Skeletal muscle tissue (tissue), 3 donors: ENCODE measurements at regions not wholly inside any gene's neighbourhood (a gene's known extent, or its start where the extent isn't known, plus 50 kb on each side); places are given as distances from the start of the nearest gene placed in this dataset.

Source experiments
- H3K27ac ChIP-seq: one replicate; pipeline ENCODE4 v1.7.0; 2013; ENCODE audit warnings: mild to moderate bottlenecking, low read depth, low read length, inconsistent platforms
- H3K27me3 ChIP-seq, 3 donors: one replicate each; pipeline ENCODE4 v1.7.0; 2013; ENCODE audit warnings: low read length in 3 of 3; ENCODE audit not compliant: control insufficient read depth in 3 of 3, insufficient read depth in 3 of 3
- H3K36me3 ChIP-seq, 3 donors: one replicate each; pipeline ENCODE4 v1.7.0; 2013; ENCODE audit warnings: low read length in 3 of 3; ENCODE audit not compliant: control insufficient read depth in 3 of 3, insufficient read depth in 3 of 3
- H3K4me1 ChIP-seq, 3 donors: one replicate each; pipeline ENCODE4 v1.7.0; 2013; ENCODE audit warnings: low read length in 3 of 3, mild to moderate bottlenecking in 3 of 3; ENCODE audit not compliant: control insufficient read depth in 3 of 3, insufficient read depth in 3 of 3
- H3K4me3 ChIP-seq, 3 donors: one replicate each; pipeline ENCODE4 v1.7.0; 2013; ENCODE audit warnings: low read length in 3 of 3
- H3K9ac ChIP-seq, 3 donors: one replicate each; pipeline ENCODE4 v1.7.0; 2013; ENCODE audit warnings: low read length in 3 of 3, mild to moderate bottlenecking in 3 of 3, moderate library complexity in 2 of 3, low read depth in 1 of 3
- H3K9me3 ChIP-seq, 3 donors: one replicate each; pipeline ENCODE4 v1.7.0; 2013; ENCODE audit warnings: low read length in 3 of 3; ENCODE audit not compliant: control insufficient read depth in 3 of 3
- donor health status: Osteomylitis.

DNA sequence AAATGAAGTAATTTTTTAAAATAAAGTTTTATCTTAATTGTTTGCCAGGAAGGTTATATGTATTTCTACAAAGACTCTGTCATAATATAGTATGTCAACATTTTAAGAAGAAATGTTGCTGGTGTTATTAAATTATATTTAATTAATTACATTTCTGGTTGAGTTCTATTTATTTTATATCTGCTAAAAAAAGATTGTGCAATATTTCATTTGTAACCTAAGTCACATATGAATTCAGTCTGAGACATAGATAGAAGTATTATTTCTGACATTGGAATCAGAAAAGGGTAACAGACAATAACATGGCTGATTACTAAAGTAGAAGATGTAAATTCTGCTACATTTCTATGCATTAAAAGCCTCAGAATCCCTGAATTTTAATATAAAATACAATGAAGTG, 1985.1 kb downstream of the C4orf33 start:
- Histone ChIP-seq H3K4me3 (no peak overlapping the region), H3K9me3 (no peaks in the 10 kb centered on the region), H3K27me3 (no peaks in the 10 kb centered on the region), H3K36me3 (no peaks in the 10 kb centered on the region), H3K9ac (no peak overlapping the region), H3K27ac (no peak overlapping the region), H3K4me1 (no peaks in the 10 kb centered on the region)

DNA sequence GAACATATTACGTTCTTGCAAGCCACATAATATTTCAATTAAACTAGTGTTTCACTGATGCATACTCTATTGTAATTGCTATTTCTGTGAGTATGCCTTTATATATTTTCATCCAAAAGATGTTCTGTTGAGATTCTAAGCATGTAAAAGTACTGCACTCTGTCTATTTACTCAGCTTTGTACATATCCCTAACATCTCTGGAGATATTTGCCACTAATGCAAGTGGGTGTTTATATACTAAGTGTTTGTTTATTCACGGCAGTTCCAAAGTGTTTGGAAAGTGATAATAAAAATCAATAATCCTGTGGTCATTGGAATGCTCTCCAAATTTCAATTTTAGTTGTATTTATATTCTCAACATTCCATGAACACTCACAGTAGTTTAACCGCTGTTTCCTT, 1989.0 kb downstream of the C4orf33 start:
- H3K27ac ChIP-seq, result no peak overlapping the region
- no peaks in the 10 kb centered on the region for H3K36me3 ChIP-seq
- no peak overlapping the region for H3K9ac ChIP-seq
- H3K4me1 ChIP-seq, result no peaks in the 10 kb centered on the region
- H3K4me3 ChIP-seq, result no peak overlapping the region
- no peaks in the 10 kb centered on the region for H3K27me3 ChIP-seq
- H3K9me3 ChIP-seq, result no peaks in the 10 kb centered on the region

DNA sequence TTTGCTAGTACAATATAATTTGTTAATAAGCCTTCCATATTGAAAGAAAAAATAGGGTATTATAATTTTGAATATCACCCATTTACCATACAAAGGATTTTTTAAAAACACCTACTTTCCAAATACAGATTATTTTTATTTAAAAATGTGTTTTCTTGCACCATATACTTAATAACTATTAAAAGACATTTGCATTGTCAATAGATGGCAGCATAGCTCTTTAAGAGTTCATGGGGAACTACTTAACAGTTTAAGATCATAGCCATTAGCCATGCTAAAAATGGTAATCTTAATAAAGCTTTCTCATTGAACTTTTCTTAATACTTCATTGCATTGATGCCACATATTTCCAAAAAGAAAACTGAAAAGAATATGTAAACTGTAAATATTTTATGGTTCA, 1995.9 kb downstream of the C4orf33 start:
- Histone ChIP-seq H3K4me1 (no peaks in the 10 kb centered on the region), H3K9me3 (no peaks in the 10 kb centered on the region), H3K36me3 (no peaks in the 10 kb centered on the region), H3K9ac (no peak overlapping the region), H3K4me3 (no peak overlapping the region), H3K27me3 (no peaks in the 10 kb centered on the region), H3K27ac (no peak overlapping the region)

DNA sequence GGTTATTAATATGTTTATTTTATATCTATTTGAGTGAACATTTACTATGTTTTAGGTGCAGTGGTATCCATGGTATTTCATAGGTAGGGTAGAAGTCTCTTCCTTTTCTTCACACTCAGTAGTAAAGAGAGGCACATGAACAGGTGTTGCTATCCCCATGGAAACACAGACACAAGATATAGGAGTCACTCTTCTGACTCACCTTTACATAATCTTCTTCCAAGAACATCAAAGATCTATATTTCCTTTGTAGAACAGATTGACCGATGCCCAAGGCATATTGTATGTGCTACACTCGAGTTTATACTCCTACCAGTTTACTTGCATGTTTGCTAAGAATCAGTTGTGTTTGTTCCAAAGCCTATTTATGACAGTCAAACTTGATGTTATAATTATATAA, 1997.4 kb downstream of the C4orf33 start:
- Histone ChIP-seq H3K27ac (no peak overlapping the region), H3K27me3 (no peaks in the 10 kb centered on the region), H3K9ac (no peak overlapping the region), H3K4me3 (no peak overlapping the region), H3K36me3 (no peaks in the 10 kb centered on the region), H3K4me1 (no peaks in the 10 kb centered on the region), H3K9me3 (no peaks in the 10 kb centered on the region)

DNA sequence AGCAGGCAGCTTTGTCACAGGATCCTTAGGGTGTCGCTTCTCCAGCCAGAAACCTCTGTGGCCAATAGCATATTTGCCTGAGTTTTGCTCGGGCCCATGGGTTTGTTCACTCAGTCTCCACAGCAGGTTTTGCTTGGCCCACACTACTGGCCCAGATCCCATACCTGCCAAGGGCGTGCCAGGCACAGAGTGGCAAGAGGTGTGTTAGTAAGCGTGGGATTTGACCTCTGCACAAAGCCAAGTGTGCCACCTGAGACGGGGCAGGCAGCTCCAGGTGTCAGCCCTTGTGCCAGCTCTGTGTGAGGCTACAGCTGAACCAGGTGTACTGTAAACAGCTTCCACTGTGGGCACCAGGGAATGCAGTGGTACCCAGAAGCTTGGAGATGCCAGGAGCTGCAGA, 2003.0 kb downstream of the C4orf33 start:
- Histone ChIP-seq H3K9me3 (no peaks in the 10 kb centered on the region), H3K4me3 (no peak overlapping the region), H3K9ac (no peak overlapping the region)

DNA sequence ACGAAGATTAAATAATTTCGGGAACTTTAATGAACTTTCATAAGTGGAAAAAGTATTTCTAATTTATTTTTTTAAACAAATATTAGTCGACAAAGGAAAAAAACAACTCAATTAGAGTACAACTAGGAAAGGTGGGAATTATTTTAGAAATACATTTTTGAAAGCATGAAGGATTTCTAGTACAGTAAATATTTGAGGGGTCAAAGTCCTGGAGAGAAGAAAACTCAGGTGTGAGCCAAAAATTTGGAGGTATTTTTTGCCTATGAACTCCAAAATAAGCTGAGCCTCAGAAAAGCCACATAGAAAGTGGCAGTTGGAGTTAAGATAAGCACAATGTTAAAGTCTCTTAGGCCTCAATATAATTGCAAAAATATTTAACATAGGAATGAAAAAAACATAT, 2017.3 kb downstream of the C4orf33 start:
- Histone ChIP-seq H3K27me3 (no peaks in the 10 kb centered on the region), H3K27ac (no peak overlapping the region), H3K4me1 (no peaks in the 10 kb centered on the region), H3K9ac (no peak overlapping the region), H3K4me3 (no peak overlapping the region), H3K9me3 (no peaks in the 10 kb centered on the region), H3K36me3 (no peaks in the 10 kb centered on the region)

More for the DNA sequence above, 2003.0 kb downstream of the C4orf33 start:
- Histone ChIP-seq H3K36me3 (no peaks in the 10 kb centered on the region), H3K27ac (no peak overlapping the region), H3K27me3 (no peaks in the 10 kb centered on the region), H3K4me1 (no peaks in the 10 kb centered on the region)

DNA sequence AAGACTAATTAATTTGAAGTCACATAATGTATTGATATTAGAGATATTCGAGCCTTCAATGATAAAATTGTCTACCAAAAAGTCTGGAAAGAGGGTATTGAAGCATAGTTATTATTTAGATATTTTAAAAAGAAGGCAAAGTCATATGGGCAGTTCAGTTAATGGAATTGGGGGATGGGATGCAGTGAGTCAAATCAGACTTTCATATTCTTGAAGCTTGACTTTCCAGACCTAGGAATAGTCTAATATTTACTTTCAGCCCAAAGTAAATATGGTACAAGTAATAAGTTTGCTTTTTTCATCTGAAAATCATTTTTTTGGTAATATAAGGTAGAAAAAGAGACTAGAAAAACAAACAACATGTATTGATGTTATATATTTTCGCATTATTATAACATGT, 2017.8 kb downstream of the C4orf33 start:
- Histone ChIP-seq H3K4me3 (no peak overlapping the region), H3K27ac (no peak overlapping the region), H3K4me1 (no peaks in the 10 kb centered on the region), H3K36me3 (no peaks in the 10 kb centered on the region), H3K9ac (no peak overlapping the region), H3K27me3 (no peaks in the 10 kb centered on the region), H3K9me3 (no peaks in the 10 kb centered on the region)

DNA sequence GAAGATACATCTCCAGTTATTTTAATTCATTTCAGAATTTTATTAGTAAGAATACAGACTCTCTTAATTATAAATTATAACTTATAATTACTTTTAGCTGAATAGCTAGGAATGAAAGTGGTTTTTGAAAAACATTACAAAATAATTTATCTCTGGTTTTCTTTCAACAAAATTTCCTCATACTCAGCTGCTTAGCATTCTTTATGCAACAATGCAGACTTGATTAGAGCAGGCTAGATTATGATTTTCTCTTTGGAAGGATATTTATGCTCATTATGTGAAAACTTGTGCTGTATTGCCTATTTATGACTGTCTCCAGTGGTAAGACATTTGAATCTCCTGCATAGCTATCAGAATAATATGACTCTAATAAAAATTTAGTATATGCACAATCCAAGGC, 2023.7 kb downstream of the C4orf33 start:
- H3K9me3 ChIP-seq, result no peaks in the 10 kb centered on the region
- no peak overlapping the region for H3K9ac ChIP-seq
- H3K4me1 ChIP-seq, result no peaks in the 10 kb centered on the region
- no peak overlapping the region for H3K4me3 ChIP-seq
- H3K27me3 ChIP-seq, result no peaks in the 10 kb centered on the region
- H3K36me3 ChIP-seq, result no peaks in the 10 kb centered on the region
- H3K27ac ChIP-seq, result no peak overlapping the region

DNA sequence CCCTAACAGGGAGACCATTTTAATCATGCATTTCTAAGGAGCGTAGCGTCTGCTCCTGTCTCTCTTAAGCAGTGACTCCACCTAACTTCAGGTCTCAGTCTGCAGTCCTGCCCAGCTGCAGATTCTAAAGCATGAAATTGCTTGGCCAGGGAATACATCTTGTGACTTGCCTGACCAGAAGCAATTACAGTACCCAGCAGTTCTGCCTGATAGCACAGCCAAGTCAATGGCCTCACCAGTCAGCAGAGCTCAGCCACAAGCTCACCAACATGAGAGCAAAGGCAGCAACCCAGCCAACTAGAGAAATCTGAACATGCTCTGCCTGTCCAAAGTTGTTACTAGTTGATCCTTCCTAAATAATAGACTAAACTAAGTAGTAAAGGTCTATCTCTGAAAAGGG, 2011.9 kb upstream of the PCDH10 start:
- no peak overlapping the region for H3K27ac ChIP-seq
- H3K9ac ChIP-seq, result no peak overlapping the region
- no peaks in the 10 kb centered on the region for H3K4me1 ChIP-seq
- no peaks in the 10 kb centered on the region for H3K9me3 ChIP-seq
- H3K4me3 ChIP-seq, result no peak overlapping the region
- H3K27me3 ChIP-seq, result no peaks in the 10 kb centered on the region
- H3K36me3 ChIP-seq, result no peaks in the 10 kb centered on the region

DNA sequence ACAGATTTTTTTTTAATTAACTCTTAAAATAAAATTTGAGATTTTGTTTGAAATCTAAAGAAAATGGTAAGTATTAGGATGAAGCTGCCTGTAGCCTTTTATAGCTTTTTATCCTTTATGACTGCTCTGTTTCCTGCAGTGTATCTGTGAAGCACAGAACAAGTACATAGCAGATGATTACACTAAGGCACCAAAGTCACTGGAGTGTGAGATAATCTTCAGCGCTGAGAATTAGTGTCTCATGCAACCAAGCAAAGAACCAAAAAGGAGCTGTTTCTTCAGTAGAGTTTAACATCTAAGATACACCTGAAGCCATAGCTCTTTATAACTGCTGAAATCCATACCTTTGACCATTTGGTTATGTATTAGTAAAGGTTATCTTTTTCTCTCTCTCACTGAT, 1989.8 kb upstream of the PCDH10 start:
- no peak overlapping the region for H3K27ac ChIP-seq
- H3K27me3 ChIP-seq, result no peaks in the 10 kb centered on the region
- no peaks in the 10 kb centered on the region for H3K4me1 ChIP-seq
- H3K36me3 ChIP-seq, result no peaks in the 10 kb centered on the region
- H3K4me3 ChIP-seq, result no peak overlapping the region
- no peaks in the 10 kb centered on the region for H3K9me3 ChIP-seq
- no peak overlapping the region for H3K9ac ChIP-seq

DNA sequence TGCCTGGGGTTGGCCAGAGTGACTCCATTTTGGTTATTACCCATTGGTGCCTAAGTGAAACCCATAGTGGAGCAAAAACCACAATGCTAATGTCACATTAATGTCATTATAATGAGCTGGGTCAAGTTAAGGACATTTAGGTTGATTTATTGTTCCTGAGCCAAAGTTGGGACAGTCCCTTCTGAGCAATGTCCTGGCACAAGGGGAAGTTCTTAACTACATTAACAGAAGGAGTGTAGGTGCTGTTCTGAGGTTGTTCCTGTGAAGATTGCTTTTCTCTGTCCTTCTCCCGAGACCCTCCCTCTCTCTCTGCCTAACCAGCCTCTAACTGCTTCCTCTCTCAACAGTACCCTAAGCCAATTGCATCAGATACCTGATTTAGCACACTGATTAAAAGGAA, 1956.8 kb upstream of the PCDH10 start:
- Histone ChIP-seq H3K27me3 (no peaks in the 10 kb centered on the region), H3K27ac (no peak overlapping the region), H3K4me3 (no peak overlapping the region), H3K9ac (no peak overlapping the region), H3K4me1 (no peaks in the 10 kb centered on the region), H3K9me3 (peaks cover 0 to 7% (median 2%) of the 10 kb centered on the region in 3 donors), H3K36me3 (no peaks in the 10 kb centered on the region)
